ENCODE measurements at regions not wholly inside any gene's neighbourhood (a gene's known extent, or its start where the extent isn't known, plus 50 kb on each side); places are given as distances from the start of the nearest gene placed in this dataset.

DNA sequence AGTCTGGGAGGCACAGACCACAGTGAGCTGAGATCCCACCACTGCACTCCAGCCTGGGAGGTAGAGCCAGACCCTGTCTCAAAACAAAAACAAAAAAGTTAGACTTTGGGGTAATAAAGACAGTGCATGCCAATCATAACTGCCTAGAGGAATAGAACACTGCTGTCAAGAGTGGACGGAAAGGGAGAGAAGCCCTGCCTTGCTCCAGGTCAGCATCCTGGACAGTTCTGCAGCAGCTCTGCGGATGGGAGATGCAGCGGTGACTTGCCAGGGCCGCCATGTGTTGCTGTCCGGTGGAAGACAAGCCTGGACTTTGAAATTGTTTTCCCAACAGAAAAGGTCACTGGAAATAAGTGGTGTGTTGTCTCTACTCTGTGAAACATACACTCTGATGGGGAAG is 618.2 kb downstream of the TBC1D22A start:
- no peak for DNase-seq
- H3K9me3 ChIP-seq (replicated peaks; ENCODE audit: insufficient read depth, low read length): no peaks in the 10 kb centered on the region
- no peak overlapping the region for H3K4me2 ChIP-seq (ENCODE audit: low read depth, low read length)
- no peaks in the 10 kb centered on the region for H3K79me2 ChIP-seq (ENCODE audit: low read length)
- H3K27me3 ChIP-seq (replicated peaks; ENCODE audit: insufficient read depth, low read length): peaks cover 12% of the 10 kb centered on the region; the same call in 1 of the 2 replicates
- H2AFZ ChIP-seq (ENCODE audit: low read length): no peak overlapping the region
- no peaks in the 10 kb centered on the region for H3K36me3 ChIP-seq (replicated peaks; ENCODE audit: insufficient read depth, low read length)
- TF ChIP-seq EZH2 (optimal IDR thresholded peaks at IDR 0.05; ENCODE audit: low read depth, low read length) (no peak), EZH2phosphoT487 (IDR thresholded peaks at IDR 0.05; ENCODE audit: low read length) (no peak)
- TF ChIP-seq, protein P1, sequence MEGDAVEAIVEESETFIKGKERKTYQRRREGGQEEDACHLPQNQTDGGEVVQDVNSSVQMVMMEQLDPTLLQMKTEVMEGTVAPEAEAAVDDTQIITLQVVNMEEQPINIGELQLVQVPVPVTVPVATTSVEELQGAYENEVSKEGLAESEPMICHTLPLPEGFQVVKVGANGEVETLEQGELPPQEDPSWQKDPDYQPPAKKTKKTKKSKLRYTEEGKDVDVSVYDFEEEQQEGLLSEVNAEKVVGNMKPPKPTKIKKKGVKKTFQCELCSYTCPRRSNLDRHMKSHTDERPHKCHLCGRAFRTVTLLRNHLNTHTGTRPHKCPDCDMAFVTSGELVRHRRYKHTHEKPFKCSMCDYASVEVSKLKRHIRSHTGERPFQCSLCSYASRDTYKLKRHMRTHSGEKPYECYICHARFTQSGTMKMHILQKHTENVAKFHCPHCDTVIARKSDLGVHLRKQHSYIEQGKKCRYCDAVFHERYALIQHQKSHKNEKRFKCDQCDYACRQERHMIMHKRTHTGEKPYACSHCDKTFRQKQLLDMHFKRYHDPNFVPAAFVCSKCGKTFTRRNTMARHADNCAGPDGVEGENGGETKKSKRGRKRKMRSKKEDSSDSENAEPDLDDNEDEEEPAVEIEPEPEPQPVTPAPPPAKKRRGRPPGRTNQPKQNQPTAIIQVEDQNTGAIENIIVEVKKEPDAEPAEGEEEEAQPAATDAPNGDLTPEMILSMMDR (IDR thresholded peaks at IDR 0.05; ENCODE audit: low read length): no peak
- H3K9me2 ChIP-seq (replicated peaks; ENCODE audit: insufficient read depth, low read length): no peaks in the 10 kb centered on the region
- H3K27ac ChIP-seq (ENCODE audit: low read length): no peak overlapping the region
- H3F3A ChIP-seq (ENCODE audit: insufficient read depth, low read length): no peaks in the 10 kb centered on the region
- no peaks in the 10 kb centered on the region for H4K20me1 ChIP-seq (ENCODE audit: insufficient read depth, low read length)
- H3K4me1 ChIP-seq (ENCODE audit: low read length): no peaks in the 10 kb centered on the region
- no peak overlapping the region for H3K9ac ChIP-seq (ENCODE audit: low read length)
- H3K4me3 ChIP-seq (ENCODE audit: low read length): no peak overlapping the region

DNA sequence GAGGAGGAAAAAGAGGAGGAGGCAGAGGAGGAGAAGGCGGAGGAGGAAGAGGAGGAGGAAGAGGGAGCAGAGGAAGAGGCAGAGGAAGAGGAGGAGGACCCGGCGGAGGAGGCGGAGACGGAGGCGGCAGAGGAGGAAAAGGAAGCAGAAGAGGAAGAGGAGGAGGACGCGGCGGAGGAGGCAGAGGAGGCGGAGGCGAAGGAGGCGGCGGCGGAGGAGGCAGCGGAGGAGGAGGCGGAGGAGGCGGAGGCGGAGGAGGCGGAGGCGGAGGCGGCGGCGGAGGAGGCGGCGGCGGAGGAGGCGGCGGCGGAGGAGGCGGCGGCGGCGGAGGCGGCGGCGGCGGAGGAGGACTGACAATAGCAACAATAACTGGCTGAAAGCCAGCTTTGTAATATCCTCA is 616.6 kb downstream of the TBC1D22A start:
- H4K20me1 ChIP-seq (ENCODE audit: insufficient read depth, low read length): no peaks in the 10 kb centered on the region
- no peaks in the 10 kb centered on the region for H3F3A ChIP-seq (ENCODE audit: insufficient read depth, low read length)
- no peaks in the 10 kb centered on the region for H3K36me3 ChIP-seq (replicated peaks; ENCODE audit: insufficient read depth, low read length)
- TF ChIP-seq EZH2 (optimal IDR thresholded peaks at IDR 0.05; ENCODE audit: low read depth, low read length) (no peak), EZH2phosphoT487 (IDR thresholded peaks at IDR 0.05; ENCODE audit: low read length) (no peak)
- TF ChIP-seq, protein P1 (IDR thresholded peaks at IDR 0.05; ENCODE audit: low read length): no peak
- H3K27me3 ChIP-seq (replicated peaks; ENCODE audit: insufficient read depth, low read length): peaks cover 8% of the 10 kb centered on the region; the same call in 1 of the 2 replicates
- no peaks in the 10 kb centered on the region for H3K4me1 ChIP-seq (ENCODE audit: low read length)
- no peak overlapping the region for H3K4me2 ChIP-seq (ENCODE audit: low read depth, low read length)
- no peak overlapping the region for H3K9ac ChIP-seq (ENCODE audit: low read length)
- DNase-seq: no peak
- no peak overlapping the region for H3K27ac ChIP-seq (ENCODE audit: low read length)
- H2AFZ ChIP-seq (ENCODE audit: low read length): no peak overlapping the region
- H3K4me3 ChIP-seq (ENCODE audit: low read length): no peak overlapping the region
- no peaks in the 10 kb centered on the region for H3K9me2 ChIP-seq (replicated peaks; ENCODE audit: insufficient read depth, low read length)
- no peaks in the 10 kb centered on the region for H3K9me3 ChIP-seq (replicated peaks; ENCODE audit: insufficient read depth, low read length)
- no peaks in the 10 kb centered on the region for H3K79me2 ChIP-seq (ENCODE audit: low read length)

DNA sequence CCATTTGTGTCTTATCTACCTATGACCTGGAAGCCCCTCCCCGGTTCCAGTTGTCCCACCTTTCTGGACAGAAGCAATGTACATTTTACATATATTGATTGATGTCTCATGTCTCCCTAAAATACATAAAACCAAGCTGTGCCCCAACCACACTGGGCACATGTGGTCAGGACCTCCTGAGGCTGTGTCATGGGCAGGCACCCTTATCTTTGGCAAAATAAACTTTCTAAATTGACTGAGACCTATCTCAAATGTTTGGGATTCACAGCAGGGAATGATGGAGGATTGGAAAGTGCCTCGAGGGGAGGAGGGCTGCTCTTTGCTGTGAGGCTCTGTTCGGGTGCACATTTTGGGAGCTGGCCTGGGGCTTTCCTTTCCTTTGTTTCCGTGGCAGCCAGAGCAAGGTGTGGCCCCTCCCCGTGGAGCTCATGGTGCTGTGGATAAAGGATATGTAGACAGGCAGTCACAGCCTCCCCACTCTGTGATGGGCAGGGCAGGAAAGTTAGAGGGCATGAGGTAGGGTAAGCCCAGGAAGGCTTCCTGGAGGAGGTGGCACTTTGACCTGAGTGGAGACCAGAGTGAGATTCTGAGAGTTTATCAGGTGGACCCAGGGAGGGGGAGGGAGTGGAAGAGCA is 615.6 kb downstream of the TBC1D22A start:
- Histone ChIP-seq H3K4me3 (ENCODE audit: low read length) (no peak overlapping the region), H3K27ac (ENCODE audit: low read length) (no peak overlapping the region), H2AFZ (ENCODE audit: low read length) (no peak overlapping the region), H3K9me2 (replicated peaks; ENCODE audit: insufficient read depth, low read length) (no peaks in the 10 kb centered on the region), H3K27me3 (replicated peaks; ENCODE audit: insufficient read depth, low read length) (0 out of 2 replicates have a peak, but pooled peaks cover 5% of the 10 kb centered on the region), H3F3A (ENCODE audit: insufficient read depth, low read length) (no peaks in the 10 kb centered on the region), H3K4me1 (ENCODE audit: low read length) (no peaks in the 10 kb centered on the region), H3K9ac (ENCODE audit: low read length) (no peak overlapping the region), H3K36me3 (replicated peaks; ENCODE audit: insufficient read depth, low read length) (no peaks in the 10 kb centered on the region), H3K9me3 (replicated peaks; ENCODE audit: insufficient read depth, low read length) (no peaks in the 10 kb centered on the region), H3K4me2 (ENCODE audit: low read depth, low read length) (no peak overlapping the region), H4K20me1 (ENCODE audit: insufficient read depth, low read length) (no peaks in the 10 kb centered on the region), H3K79me2 (ENCODE audit: low read length) (no peaks in the 10 kb centered on the region)
- TF ChIP-seq EZH2 (optimal IDR thresholded peaks at IDR 0.05; ENCODE audit: low read depth, low read length): no peak
- TF ChIP-seq EZH2phosphoT487 (IDR thresholded peaks at IDR 0.05; ENCODE audit: low read length): no peak
- TF ChIP-seq, protein P1 (IDR thresholded peaks at IDR 0.05; ENCODE audit: low read length): no peak
- no peak for DNase-seq

All from MM.1S (cell line).